WERI-Rb-1 (cell line): ENCODE measurements at regions not wholly inside any gene's neighbourhood (a gene's known extent, or its start where the extent isn't known, plus 50 kb on each side); places are given as distances from the start of the nearest gene placed in this dataset.

Experiments used
- DNase-seq: peaks from one replicate; pipeline ENCODE4 v3.0.0-alpha.2; 2020
- H3K27ac ChIP-seq: fragments of 250-450 bp; sonication (Bioruptor Pico); 2 replicates; pipeline ENCODE4 v1.5.1; 2020; ENCODE audit warnings: mild to moderate bottlenecking, moderate library complexity
- H3K27me3 ChIP-seq: fragments of 250-450 bp; sonication (Bioruptor Pico); 2 replicates; pipeline ENCODE4 v1.5.1; 2021; ENCODE audit warnings: mild to moderate bottlenecking, low read depth, moderate library complexity; ENCODE audit not compliant: insufficient read depth, severe bottlenecking
- H3K36me3 ChIP-seq: fragments of 250-450 bp; sonication (Bioruptor Pico); 2 replicates; pipeline ENCODE4 v1.5.1; 2020; ENCODE audit warnings: mild to moderate bottlenecking, moderate library complexity
- H3K4me3 ChIP-seq: 2 replicates; pipeline ENCODE4 v1.5.1; 2011; ENCODE audit warnings: low read depth, mild to moderate bottlenecking, control low read depth, low read length
- H3K9me3 ChIP-seq: fragments of 250-450 bp; sonication (Bioruptor Pico); 2 replicates; pipeline ENCODE4 v1.5.1; 2021; ENCODE audit warnings: mild to moderate bottlenecking, moderate library complexity; ENCODE audit not compliant: severe bottlenecking
- TF ChIP-seq, protein P1 (sequence below): IDR thresholded peaks from 2 replicates; pipeline ENCODE4 v1.5.1; 2011; ENCODE audit warnings: low read depth, mild to moderate bottlenecking, control low read depth, inconsistent platforms, low read length

DNA sequence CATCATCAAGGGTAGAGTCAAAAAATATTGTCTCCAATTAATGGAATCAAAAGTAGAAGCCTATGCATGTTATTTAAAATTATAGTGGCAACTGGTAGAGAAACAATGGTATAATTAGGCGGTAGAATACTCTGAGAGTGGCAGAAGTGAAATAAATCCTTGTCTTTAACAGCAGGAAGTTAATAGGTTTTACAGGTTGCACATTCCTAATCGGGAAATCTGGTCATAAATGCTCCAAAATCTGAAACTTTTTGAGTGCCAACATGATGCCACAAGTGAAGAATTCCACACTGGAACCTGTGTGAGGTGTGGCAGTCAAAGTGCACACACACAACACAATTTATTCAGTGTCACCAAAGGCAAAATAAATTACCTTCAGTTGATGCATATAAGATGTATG, 433.4 kb downstream of the TAF11L14 start:
- Histone ChIP-seq H3K27ac (no peak overlapping the region), H3K27me3 (no peaks in the 10 kb centered on the region), H3K4me3 (no peak overlapping the region), H3K9me3 (no peaks in the 10 kb centered on the region), H3K36me3 (no peaks in the 10 kb centered on the region)
- DNase-seq, result no peak
- TF ChIP-seq, protein P1, sequence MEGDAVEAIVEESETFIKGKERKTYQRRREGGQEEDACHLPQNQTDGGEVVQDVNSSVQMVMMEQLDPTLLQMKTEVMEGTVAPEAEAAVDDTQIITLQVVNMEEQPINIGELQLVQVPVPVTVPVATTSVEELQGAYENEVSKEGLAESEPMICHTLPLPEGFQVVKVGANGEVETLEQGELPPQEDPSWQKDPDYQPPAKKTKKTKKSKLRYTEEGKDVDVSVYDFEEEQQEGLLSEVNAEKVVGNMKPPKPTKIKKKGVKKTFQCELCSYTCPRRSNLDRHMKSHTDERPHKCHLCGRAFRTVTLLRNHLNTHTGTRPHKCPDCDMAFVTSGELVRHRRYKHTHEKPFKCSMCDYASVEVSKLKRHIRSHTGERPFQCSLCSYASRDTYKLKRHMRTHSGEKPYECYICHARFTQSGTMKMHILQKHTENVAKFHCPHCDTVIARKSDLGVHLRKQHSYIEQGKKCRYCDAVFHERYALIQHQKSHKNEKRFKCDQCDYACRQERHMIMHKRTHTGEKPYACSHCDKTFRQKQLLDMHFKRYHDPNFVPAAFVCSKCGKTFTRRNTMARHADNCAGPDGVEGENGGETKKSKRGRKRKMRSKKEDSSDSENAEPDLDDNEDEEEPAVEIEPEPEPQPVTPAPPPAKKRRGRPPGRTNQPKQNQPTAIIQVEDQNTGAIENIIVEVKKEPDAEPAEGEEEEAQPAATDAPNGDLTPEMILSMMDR, result no peak

GRCh38 chr5:18068826-18069225, 434.6 kb downstream of the TAF11L14 start:
- Histone ChIP-seq H3K27ac (peak overlapping the region; percentile 29; the same call in 1 of the 2 replicates), H3K27me3 (no peaks in the 10 kb centered on the region), H3K36me3 (no peaks in the 10 kb centered on the region), H3K4me3 (no peak overlapping the region), H3K9me3 (no peaks in the 10 kb centered on the region)
- TF ChIP-seq, protein P1, result no peak
- peak; percentile 58 for DNase-seq

- DNase-seq, result no peak
- Histone ChIP-seq H3K27ac (no peak overlapping the region), H3K36me3 (no peaks in the 10 kb centered on the region), H3K27me3 (no peaks in the 10 kb centered on the region), H3K9me3 (no peaks in the 10 kb centered on the region), H3K4me3 (no peak overlapping the region)
- TF ChIP-seq, protein P1, result no peak
Measured at GRCh38 chr5:18069790-18070189, 435.5 kb downstream of the TAF11L14 start.

GRCh38 chr5:18072600-18072999, 438.3 kb downstream of the TAF11L14 start:
- Histone ChIP-seq H3K9me3 (no peaks in the 10 kb centered on the region), H3K27me3 (no peaks in the 10 kb centered on the region), H3K36me3 (no peaks in the 10 kb centered on the region), H3K4me3 (no peak overlapping the region), H3K27ac (no peak overlapping the region)
- no peak for DNase-seq
- TF ChIP-seq, protein P1, result no peak

GRCh38 chr5:18074961-18075360, 440.7 kb downstream of the TAF11L14 start:
- Histone ChIP-seq H3K36me3 (no peaks in the 10 kb centered on the region), H3K27me3 (no peaks in the 10 kb centered on the region), H3K4me3 (no peak overlapping the region), H3K9me3 (no peaks in the 10 kb centered on the region), H3K27ac (no peak overlapping the region)
- TF ChIP-seq, protein P1, result no peak
- DNase-seq, result no peak

DNA sequence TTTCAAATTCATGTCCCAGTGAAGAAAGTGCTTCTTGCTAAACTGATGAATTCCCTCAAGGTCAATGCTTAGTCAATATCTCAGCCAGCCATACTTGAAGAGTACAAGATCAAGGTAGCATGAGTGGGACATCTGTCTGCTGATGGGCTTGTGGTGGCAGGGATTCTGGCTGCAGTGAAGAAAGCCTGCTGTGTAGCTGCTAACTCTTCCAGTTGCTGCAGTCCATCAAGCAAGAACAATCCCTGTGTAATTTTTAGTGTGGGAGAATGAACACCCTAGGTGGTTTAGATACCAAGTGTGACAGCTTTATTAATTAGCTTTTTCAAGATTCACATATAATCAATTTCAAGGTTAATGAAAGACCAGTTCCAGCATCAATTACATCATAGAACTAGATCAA, 443.9 kb downstream of the TAF11L14 start:
- TF ChIP-seq, protein P1, result no peak
- Histone ChIP-seq H3K36me3 (no peaks in the 10 kb centered on the region), H3K27me3 (no peaks in the 10 kb centered on the region), H3K4me3 (no peak overlapping the region), H3K27ac (no peak overlapping the region), H3K9me3 (no peaks in the 10 kb centered on the region)
- no peak for DNase-seq
